Endothelial cell (in vitro differentiated cells): ENCODE measurements at regions not wholly inside any gene's neighbourhood (a gene's known extent, or its start where the extent isn't known, plus 50 kb on each side); places are given as distances from the start of the nearest gene placed in this dataset.

ENCODE experiments used
- DNase-seq: peaks from one replicate; pipeline ENCODE4 v3.0.0; 2021; ENCODE audit warnings: low spot score
- H3K27ac Mint-ChIP-seq: one replicate; pipeline ENCODE4 v1.8.0; 2021; ENCODE audit warnings: mixed read lengths, inconsistent platforms; ENCODE audit not compliant: unreplicated experiment
- H3K27me3 Mint-ChIP-seq: one replicate; pipeline ENCODE4 v1.8.0; 2021; ENCODE audit warnings: mild to moderate bottlenecking, moderate library complexity, mixed read lengths, inconsistent platforms; ENCODE audit not compliant: unreplicated experiment
- H3K36me3 Mint-ChIP-seq: one replicate; pipeline ENCODE4 v1.8.0; 2021; ENCODE audit warnings: mild to moderate bottlenecking, low read depth, mixed read lengths, inconsistent platforms; ENCODE audit not compliant: unreplicated experiment
- H3K4me1 Mint-ChIP-seq: one replicate; pipeline ENCODE4 v1.8.0; 2021; ENCODE audit warnings: mild to moderate bottlenecking, mixed read lengths, inconsistent platforms; ENCODE audit not compliant: unreplicated experiment
- H3K4me3 Mint-ChIP-seq: one replicate; pipeline ENCODE4 v1.8.0; 2021; ENCODE audit warnings: mild to moderate bottlenecking, mixed read lengths, inconsistent platforms; ENCODE audit not compliant: unreplicated experiment
- H3K9me3 Mint-ChIP-seq: one replicate; pipeline ENCODE4 v1.8.0; 2021; ENCODE audit warnings: mixed read lengths, inconsistent platforms; ENCODE audit not compliant: unreplicated experiment
- TF ChIP-seq, protein P1 (sequence below): fragments of 200-600 bp; sonication (generic); IDR thresholded peaks from one replicate; pipeline ENCODE4 v1.5.0; 2021; ENCODE audit warnings: antibody characterized with exemption; ENCODE audit not compliant: unreplicated experiment

DNA sequence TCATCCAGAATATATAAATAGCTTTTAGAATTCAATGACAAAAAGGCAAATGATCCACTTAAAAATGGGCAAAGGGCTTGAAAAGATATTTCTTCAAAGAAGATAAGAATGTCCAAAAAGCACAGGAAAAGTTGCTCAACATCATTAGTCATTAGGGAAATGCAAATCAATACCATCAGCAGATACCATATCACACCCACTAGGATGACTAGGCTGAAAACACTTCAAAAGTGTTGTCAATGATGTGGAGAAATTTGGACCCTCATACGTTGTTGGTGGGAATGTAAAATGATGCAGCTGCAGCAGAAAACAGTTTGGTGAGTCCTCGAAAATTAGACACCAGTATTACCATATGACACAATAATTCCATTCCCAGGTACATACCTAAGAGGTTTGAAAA, 303.6 kb upstream of the SLC35B3 start:
- no peaks in the 10 kb centered on the region for H3K27me3 Mint-ChIP-seq
- H3K4me3 Mint-ChIP-seq: no peak overlapping the region
- no peak overlapping the region for H3K27ac Mint-ChIP-seq
- no peaks in the 10 kb centered on the region for H3K4me1 Mint-ChIP-seq
- no peaks in the 10 kb centered on the region for H3K36me3 Mint-ChIP-seq
- DNase-seq: no peak
- TF ChIP-seq, protein P1, sequence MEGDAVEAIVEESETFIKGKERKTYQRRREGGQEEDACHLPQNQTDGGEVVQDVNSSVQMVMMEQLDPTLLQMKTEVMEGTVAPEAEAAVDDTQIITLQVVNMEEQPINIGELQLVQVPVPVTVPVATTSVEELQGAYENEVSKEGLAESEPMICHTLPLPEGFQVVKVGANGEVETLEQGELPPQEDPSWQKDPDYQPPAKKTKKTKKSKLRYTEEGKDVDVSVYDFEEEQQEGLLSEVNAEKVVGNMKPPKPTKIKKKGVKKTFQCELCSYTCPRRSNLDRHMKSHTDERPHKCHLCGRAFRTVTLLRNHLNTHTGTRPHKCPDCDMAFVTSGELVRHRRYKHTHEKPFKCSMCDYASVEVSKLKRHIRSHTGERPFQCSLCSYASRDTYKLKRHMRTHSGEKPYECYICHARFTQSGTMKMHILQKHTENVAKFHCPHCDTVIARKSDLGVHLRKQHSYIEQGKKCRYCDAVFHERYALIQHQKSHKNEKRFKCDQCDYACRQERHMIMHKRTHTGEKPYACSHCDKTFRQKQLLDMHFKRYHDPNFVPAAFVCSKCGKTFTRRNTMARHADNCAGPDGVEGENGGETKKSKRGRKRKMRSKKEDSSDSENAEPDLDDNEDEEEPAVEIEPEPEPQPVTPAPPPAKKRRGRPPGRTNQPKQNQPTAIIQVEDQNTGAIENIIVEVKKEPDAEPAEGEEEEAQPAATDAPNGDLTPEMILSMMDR: no peak
- H3K9me3 Mint-ChIP-seq: no peaks in the 10 kb centered on the region

DNA sequence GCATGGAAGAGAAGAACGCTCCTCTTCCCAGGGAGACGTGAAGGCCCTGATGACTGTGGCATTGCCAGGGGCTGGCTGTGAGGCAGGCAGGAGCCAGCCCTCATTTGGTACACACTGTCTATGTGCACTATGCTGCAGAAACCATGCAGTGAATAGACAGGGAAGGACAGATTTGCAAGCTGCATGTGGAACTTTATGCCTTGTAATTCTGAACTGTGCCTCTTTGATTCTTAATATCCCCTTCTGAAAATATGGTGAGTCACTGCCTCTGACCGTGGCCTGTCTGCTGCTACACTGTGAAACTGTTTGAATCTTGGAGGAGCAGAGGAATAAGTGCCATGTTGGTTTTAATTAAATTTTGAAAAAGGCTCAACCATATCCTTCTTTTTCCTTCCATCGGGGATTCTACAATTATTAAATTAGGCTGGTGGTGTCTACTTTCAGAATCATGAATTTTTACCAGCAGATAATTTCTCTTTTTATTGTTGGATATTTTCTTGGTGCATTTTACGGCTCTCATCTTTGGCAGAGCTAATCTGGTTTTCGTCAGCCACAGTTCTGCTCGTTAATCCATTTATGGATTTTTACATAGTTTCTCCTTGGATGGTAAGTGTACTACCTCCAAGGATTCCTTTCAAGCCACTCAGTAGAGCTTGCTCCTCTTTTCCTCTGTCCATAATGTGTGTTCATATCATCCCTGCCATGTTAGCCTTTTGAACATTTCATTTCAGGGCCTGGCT, 301.0 kb upstream of the SLC35B3 start:
- peaks cover 1% of the 10 kb centered on the region for H3K27me3 Mint-ChIP-seq
- H3K27ac Mint-ChIP-seq: no peak overlapping the region
- no peak overlapping the region for H3K4me3 Mint-ChIP-seq
- H3K36me3 Mint-ChIP-seq: no peaks in the 10 kb centered on the region
- TF ChIP-seq, protein P1: no peak
- no peak for DNase-seq
- H3K4me1 Mint-ChIP-seq: no peaks in the 10 kb centered on the region
- no peaks in the 10 kb centered on the region for H3K9me3 Mint-ChIP-seq

DNA sequence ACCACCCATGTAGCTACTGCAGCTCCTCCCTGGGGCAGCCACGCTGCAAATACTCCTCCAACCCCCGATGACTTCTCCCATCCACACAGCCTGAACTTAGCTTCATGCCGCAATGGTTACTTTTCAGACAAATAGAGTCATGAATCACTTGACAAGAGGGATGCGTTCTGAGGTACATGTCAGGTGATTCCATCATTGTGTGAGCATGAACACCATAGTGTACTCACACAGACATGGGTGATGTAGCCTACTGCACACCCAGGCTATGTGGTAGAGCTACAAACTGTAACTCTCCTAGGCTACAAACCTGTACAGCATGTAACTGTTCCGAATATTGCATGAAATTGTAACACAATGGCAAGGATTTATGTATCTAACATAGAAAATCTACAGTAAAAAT, 298.5 kb upstream of the SLC35B3 start:
- H3K36me3 Mint-ChIP-seq: no peaks in the 10 kb centered on the region
- no peaks in the 10 kb centered on the region for H3K4me1 Mint-ChIP-seq
- H3K9me3 Mint-ChIP-seq: no peaks in the 10 kb centered on the region
- H3K27ac Mint-ChIP-seq: no peak overlapping the region
- H3K27me3 Mint-ChIP-seq: peaks cover 1% of the 10 kb centered on the region
- H3K4me3 Mint-ChIP-seq: no peak overlapping the region
- no peak for DNase-seq
- TF ChIP-seq, protein P1: no peak

DNA sequence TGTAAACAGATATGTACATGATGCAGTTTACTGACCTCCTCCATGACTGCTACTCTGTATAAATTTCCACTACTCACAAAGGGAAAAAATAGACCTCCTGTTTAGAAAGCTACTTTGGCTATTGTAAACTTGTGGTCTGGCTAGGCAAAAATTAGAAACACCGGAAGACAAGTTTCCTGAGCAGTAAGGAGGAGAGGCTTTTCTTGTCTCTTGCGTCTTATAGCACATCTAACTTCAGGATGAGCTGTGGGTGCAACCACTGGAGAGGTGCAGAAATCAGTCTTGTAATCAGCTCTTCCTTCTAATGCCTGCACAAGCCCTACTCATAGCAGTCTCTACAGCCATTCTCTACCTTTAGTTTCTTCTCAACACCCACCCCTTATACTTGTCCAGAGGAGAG, 296.5 kb upstream of the SLC35B3 start:
- peaks cover 1% of the 10 kb centered on the region for H3K27me3 Mint-ChIP-seq
- H3K4me3 Mint-ChIP-seq: no peak overlapping the region
- H3K27ac Mint-ChIP-seq: no peak overlapping the region
- TF ChIP-seq, protein P1: no peak
- DNase-seq: no peak
- H3K36me3 Mint-ChIP-seq: no peaks in the 10 kb centered on the region
- H3K9me3 Mint-ChIP-seq: no peaks in the 10 kb centered on the region
- peaks cover 1% of the 10 kb centered on the region for H3K4me1 Mint-ChIP-seq

DNA sequence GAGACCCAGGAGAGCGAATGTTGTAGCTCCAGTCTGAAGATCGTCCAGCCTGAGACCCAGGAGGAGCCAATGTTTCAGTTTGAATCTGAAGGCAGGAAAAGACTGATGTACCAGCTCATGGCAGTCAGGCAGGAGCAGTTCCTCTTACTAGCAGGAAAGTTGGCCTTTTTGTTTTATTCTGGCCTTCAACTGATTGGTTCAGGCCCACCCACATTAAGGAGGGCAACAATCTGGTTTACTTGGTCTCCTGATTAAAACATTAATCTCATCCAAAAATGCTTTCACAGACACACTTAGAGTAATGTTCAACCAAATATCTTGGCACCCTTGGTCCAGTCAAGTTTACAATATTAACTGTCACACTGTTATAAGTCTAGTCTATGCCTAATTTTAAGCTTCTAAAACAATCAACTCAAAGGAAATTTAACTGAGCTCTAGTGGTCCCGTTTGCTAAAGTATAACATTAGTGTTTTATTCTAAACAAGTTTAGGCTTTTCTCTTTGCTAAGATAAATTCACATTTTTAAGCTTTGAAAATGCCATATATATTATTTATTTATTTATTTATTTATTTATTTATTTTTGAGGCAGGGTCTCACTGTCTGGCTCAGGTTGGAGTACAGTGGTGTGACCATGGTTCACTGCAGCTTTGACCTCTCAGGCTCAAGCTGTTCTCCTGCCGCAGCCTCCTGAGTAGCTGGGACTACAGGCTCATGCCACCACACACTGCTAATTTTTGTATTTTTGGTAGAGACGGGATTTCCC, 275.5 kb upstream of the SLC35B3 start:
- H3K27ac Mint-ChIP-seq: no peak overlapping the region
- TF ChIP-seq, protein P1: no peak
- peaks cover 5% of the 10 kb centered on the region for H3K4me1 Mint-ChIP-seq
- no peak overlapping the region for H3K4me3 Mint-ChIP-seq
- H3K27me3 Mint-ChIP-seq: peaks cover 1% of the 10 kb centered on the region
- no peaks in the 10 kb centered on the region for H3K36me3 Mint-ChIP-seq
- H3K9me3 Mint-ChIP-seq: no peaks in the 10 kb centered on the region
- DNase-seq: no peak
